HG02981 (cell line): ENCODE measurements at regions not wholly inside any gene's neighbourhood (a gene's known extent, or its start where the extent isn't known, plus 50 kb on each side); places are given as distances from the start of the nearest gene placed in this dataset.
A peak's percentile ranks its signal among the peaks of the same experiment; 100 is the strongest.

Experiments
- ATAC-seq: cut with Tn5 transposase; IDR thresholded peaks from one replicate; pipeline ENCODE4 v1.9.1; 2021; ENCODE audit warnings: mild to moderate bottlenecking, moderate library complexity; ENCODE audit not compliant: unreplicated experiment

- ATAC-seq: no peak
These were observed 1445.1 kb upstream of the CADM2 start for GRCh38 chr3:83513677-83514076.

- no peak for ATAC-seq
These were observed 1444.5 kb upstream of the CADM2 start for GRCh38 chr3:83514130-83514914.

GRCh38 chr3:83515123-83515522 lies 1443.7 kb upstream of the CADM2 start:
- ATAC-seq: no peak

- ATAC-seq: peak; percentile 94
These were observed 1435.2 kb upstream of the CADM2 start for GRCh38 chr3:83523470-83524073.

GRCh38 chr3:83524901-83525300 lies 1433.9 kb upstream of the CADM2 start:
- no peak for ATAC-seq

- no peak for ATAC-seq
These were observed 1399.7 kb upstream of the CADM2 start for GRCh38 chr3:83559082-83559481.

- no peak for ATAC-seq
These were observed 1390.9 kb upstream of the CADM2 start for GRCh38 chr3:83567935-83568334.

GRCh38 chr3:83581546-83581945 lies 1377.2 kb upstream of the CADM2 start:
- no peak for ATAC-seq

GRCh38 chr3:83601704-83602103 lies 1357.1 kb upstream of the CADM2 start:
- ATAC-seq: no peak

- ATAC-seq: no peak
These were observed 1336.3 kb upstream of the CADM2 start for GRCh38 chr3:83622526-83622925.

GRCh38 chr3:83625261-83625660 lies 1333.5 kb upstream of the CADM2 start:
- ATAC-seq: no peak

- no peak for ATAC-seq
These were observed 1330.3 kb upstream of the CADM2 start for GRCh38 chr3:83628471-83628870.

- no peak for ATAC-seq
These were observed 1326.3 kb upstream of the CADM2 start for GRCh38 chr3:83632526-83632925.

GRCh38 chr3:83633758-83634157 lies 1325.0 kb upstream of the CADM2 start:
- ATAC-seq: no peak

GRCh38 chr3:83649692-83650091 lies 1309.1 kb upstream of the CADM2 start:
- no peak for ATAC-seq

GRCh38 chr3:83655083-83655482 lies 1303.7 kb upstream of the CADM2 start:
- ATAC-seq: no peak

- no peak for ATAC-seq
These were observed 1296.3 kb upstream of the CADM2 start for GRCh38 chr3:83662381-83662960.

GRCh38 chr3:83670416-83670815 lies 1288.4 kb upstream of the CADM2 start:
- no peak for ATAC-seq

- ATAC-seq: no peak
These were observed 1274.7 kb upstream of the CADM2 start for GRCh38 chr3:83683937-83684598.

GRCh38 chr3:83706669-83707068 lies 1252.1 kb upstream of the CADM2 start:
- no peak for ATAC-seq

GRCh38 chr3:83715307-83715706 lies 1243.5 kb upstream of the CADM2 start:
- ATAC-seq: no peak

GRCh38 chr3:83729576-83729975 lies 1229.2 kb upstream of the CADM2 start:
- ATAC-seq: no peak
